GM19438 (cell line): ENCODE measurements at regions not wholly inside any gene's neighbourhood (a gene's known extent, or its start where the extent isn't known, plus 50 kb on each side); places are given as distances from the start of the nearest gene placed in this dataset.

ENCODE experiments used
- ATAC-seq: cut with Tn5 transposase; IDR thresholded peaks from one replicate; pipeline ENCODE4 v1.9.1; 2021; ENCODE audit warnings: low read depth; ENCODE audit not compliant: unreplicated experiment

- ATAC-seq: no peak
Measured at GRCh38 chr11:127411283-127411682, 410.7 kb upstream of the KIRREL3 start.

DNA sequence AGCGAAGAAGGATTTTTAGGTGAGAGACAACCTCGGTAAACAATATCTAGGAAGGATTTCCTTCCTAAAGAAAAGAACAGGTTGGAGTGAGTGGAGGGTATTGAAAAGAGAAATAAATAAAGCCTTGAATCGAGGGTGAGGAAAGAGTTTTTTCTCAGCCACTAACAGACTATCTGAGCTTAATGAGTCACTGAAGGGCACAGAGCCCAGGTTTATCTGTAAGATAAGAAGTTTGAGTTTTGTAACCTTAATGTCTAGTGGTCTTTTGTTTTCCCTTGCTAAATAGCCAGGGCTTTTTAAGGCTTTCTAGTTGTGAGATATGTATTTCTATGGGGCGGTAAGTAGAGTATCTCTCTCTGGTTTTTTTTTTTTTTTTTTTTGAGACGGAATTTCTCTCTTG lies 394.5 kb upstream of the KIRREL3 start:
- ATAC-seq: no peak

GRCh38 chr11:127393460-127393997 lies 393.0 kb upstream of the KIRREL3 start:
- ATAC-seq: no peak

- ATAC-seq: no peak
Measured at GRCh38 chr11:127392575-127392974, 392.0 kb upstream of the KIRREL3 start.

DNA sequence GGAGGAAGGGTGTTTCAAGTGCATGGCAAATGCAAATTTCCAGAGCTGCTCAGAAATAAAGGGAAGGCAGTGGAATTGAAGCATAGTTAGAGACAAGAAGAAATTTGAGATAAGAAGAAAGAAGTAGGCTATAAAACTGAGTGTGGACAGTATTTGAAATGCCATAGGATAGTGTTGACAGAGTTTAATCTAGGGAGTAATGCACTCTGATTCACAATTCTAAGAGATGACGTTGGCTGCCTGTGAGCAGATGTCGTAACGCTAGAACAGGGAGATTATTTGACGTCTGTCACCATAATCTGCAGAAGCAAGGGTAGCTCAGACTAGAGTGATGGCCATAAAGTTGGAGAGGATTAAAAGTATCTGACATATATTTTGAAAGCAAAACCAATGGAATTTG lies 389.9 kb upstream of the KIRREL3 start:
- no peak for ATAC-seq

DNA sequence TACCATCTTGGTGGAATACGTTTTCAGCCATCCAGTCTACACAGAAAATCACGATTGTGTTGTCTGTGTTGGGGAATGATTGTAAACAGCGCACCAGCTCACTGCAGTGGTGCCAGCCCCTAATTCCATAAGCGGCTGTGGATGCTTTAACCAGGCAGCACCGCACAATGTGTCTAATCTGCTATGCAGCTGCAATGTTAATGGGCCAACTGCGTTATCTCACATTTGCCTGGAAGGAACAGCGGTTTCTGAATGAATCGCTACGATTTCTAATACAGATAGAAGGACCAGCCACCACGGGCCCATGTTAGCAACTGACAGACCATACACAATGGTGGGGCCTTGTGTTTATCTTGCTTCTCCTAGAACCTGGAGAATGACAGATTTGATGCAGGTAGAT lies 384.5 kb upstream of the KIRREL3 start:
- ATAC-seq: no peak

GRCh38 chr11:127383026-127383425 lies 382.5 kb upstream of the KIRREL3 start:
- ATAC-seq: no peak

GRCh38 chr11:127381247-127381646 lies 380.7 kb upstream of the KIRREL3 start:
- ATAC-seq: no peak

DNA sequence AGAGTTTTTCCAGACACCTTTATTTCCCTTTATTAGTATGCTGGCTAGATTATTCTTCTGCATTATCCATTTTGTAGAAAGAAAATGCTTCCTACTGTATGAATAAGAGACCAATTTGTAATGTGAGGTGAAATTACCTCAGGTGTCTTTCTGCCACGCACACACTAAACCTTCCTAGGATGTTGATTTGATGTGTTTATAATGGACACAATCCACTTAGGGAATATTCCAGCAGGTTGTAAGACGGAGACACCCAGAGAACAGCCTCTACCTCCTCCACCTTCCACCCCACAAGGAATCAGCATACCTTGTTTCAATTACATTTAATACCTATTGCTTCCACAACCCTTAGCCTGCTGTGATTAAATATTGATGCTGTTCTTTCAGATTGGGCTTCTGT lies 379.1 kb upstream of the KIRREL3 start:
- ATAC-seq: no peak

GRCh38 chr11:127376301-127376700 lies 375.7 kb upstream of the KIRREL3 start:
- ATAC-seq: no peak

- no peak for ATAC-seq
Measured at GRCh38 chr11:127369356-127369755, 368.8 kb upstream of the KIRREL3 start.

GRCh38 chr11:127362754-127363308 lies 362.3 kb upstream of the KIRREL3 start:
- ATAC-seq: no peak

- ATAC-seq: no peak
Measured at GRCh38 chr11:127358160-127358559, 357.6 kb upstream of the KIRREL3 start.

DNA sequence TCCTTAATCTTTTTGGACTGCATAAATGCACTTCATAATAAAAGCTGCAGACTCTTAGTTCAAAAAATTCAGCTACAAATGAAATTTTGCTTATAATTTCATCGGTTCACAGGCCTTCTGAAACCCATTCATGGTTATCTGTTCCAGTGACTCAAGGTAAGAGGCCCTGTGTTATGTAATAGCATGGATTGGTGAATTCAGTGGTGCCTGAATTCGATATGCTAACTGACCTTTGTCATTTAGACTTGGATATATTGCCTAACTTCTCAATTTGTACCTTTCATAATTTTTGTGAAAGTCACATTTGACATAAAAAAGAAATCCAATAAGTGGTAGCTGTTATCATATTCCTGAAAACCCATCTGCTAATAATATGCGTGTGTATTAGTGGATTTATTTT lies 349.9 kb upstream of the KIRREL3 start:
- no peak for ATAC-seq

DNA sequence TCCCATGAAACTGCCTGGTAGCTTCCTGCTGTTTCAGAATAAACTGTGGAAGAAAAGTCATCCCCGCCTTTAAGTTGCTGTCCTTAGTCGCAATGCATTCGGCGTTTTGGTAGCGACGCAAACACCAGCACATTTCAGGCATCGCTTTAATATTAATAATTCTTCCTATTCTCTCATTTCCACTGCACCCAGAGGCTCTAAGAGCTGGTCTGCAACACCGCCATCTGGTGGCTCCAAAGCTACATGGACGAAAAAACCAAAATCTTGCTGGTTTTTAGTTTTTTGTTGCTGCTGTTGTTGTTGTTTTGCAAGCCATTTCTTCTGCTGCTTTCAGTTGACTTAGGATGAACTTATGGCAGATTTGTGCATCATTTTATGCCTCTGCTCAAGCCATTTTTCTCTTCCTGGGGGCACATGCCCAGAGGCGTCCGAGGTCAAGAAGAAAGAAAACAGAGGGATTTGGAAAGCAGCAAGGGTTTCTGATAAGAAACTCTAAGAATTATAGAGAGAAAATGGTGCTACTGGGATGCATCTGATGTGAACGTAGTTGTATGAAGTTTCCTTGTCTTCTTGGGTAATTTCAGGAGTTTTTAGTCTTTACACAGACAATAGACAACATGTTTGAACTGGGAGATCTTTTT lies 345.4 kb upstream of the KIRREL3 start:
- no peak for ATAC-seq

- ATAC-seq: no peak
Measured at GRCh38 chr11:127340438-127340837, 339.9 kb upstream of the KIRREL3 start.

GRCh38 chr11:127339376-127339775 lies 338.8 kb upstream of the KIRREL3 start:
- no peak for ATAC-seq

GRCh38 chr11:127338380-127339259 lies 338.1 kb upstream of the KIRREL3 start:
- ATAC-seq: no peak

GRCh38 chr11:127334466-127334865 lies 333.9 kb upstream of the KIRREL3 start:
- ATAC-seq: no peak

DNA sequence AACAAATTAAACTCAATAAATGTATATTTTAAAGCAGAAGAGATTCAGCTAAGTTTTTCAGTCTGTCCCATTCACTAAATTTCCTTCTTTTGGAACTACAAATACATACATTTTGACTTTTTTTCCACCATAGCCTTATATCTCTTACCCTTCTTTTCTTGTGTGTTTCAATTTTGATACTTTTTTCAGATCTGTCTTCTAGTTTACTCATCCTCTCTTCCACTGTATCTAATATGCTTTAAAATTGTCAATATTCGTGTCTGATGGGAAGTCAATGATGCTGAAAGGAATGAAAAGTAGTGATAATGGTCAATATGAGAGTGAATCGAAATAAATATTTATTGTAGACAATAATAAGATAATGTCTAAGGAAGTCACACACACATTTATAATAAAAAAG lies 332.3 kb upstream of the KIRREL3 start:
- no peak for ATAC-seq

DNA sequence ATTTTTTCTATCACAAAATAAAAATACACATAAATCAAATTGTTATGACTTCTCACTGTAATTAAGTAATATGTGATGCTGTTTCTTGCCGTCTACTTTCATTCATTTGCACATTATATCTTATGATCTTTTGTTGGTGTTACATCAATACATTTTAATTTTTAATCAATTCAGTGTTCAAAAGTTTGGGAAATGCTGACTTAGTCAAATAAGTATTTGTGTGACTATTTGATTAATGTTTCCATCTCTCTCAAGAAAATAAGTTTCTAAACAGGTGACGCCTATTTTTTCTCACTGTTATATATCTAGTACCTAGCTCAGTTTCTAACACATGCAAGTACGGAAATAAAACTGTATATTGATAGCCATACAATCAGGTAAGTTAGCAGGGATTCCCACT lies 329.5 kb upstream of the KIRREL3 start:
- no peak for ATAC-seq

DNA sequence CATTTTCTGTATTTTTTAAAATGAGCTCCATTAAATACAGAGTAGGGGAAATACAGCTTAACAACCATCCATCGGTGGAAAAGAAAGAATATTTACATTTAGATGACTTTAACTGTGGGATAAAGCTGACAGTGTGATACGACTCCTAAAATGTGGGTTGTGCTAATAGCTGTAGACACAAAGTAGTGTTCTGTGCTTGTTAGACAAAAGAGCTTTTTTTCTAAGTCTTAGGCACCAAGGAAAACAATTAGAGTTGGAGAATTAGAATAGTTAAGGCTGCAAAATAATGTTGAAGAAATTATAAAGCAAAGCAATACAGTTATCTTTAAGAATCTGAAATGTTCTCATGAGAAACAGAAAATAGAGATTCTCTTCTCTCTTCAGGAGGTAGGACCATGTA lies 307.7 kb upstream of the KIRREL3 start:
- no peak for ATAC-seq
